Loucy (cell line): ENCODE measurements at regions not wholly inside any gene's neighbourhood (a gene's known extent, or its start where the extent isn't known, plus 50 kb on each side); places are given as distances from the start of the nearest gene placed in this dataset.

Experiments used
- EZH2phosphoT487 ChIP-seq: fragments of 200-600 bp; IDR thresholded peaks from 2 replicates; pipeline ENCODE4 v1.6.1; 2018; ENCODE audit warnings: antibody characterized with exemption, mild to moderate bottlenecking, moderate library complexity, borderline replicate concordance
- TF ChIP-seq, protein P1 (sequence below): fragments of 200-600 bp; sonication (generic); conservative IDR thresholded peaks from 2 replicates; pipeline ENCODE4 v1.5.1; 2014; ENCODE audit warnings: mild to moderate bottlenecking, antibody characterized with exemption, low read length

- TF ChIP-seq, protein P1, sequence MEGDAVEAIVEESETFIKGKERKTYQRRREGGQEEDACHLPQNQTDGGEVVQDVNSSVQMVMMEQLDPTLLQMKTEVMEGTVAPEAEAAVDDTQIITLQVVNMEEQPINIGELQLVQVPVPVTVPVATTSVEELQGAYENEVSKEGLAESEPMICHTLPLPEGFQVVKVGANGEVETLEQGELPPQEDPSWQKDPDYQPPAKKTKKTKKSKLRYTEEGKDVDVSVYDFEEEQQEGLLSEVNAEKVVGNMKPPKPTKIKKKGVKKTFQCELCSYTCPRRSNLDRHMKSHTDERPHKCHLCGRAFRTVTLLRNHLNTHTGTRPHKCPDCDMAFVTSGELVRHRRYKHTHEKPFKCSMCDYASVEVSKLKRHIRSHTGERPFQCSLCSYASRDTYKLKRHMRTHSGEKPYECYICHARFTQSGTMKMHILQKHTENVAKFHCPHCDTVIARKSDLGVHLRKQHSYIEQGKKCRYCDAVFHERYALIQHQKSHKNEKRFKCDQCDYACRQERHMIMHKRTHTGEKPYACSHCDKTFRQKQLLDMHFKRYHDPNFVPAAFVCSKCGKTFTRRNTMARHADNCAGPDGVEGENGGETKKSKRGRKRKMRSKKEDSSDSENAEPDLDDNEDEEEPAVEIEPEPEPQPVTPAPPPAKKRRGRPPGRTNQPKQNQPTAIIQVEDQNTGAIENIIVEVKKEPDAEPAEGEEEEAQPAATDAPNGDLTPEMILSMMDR = no peak
- TF ChIP-seq EZH2phosphoT487 = no peak
These were observed 307.8 kb downstream of the BCHE start for GRCh38 chr3:165529451-165529850.
